ENCODE measurements at regions not wholly inside any gene's neighbourhood (a gene's known extent, or its start where the extent isn't known, plus 50 kb on each side); places are given as distances from the start of the nearest gene placed in this dataset.

DNA sequence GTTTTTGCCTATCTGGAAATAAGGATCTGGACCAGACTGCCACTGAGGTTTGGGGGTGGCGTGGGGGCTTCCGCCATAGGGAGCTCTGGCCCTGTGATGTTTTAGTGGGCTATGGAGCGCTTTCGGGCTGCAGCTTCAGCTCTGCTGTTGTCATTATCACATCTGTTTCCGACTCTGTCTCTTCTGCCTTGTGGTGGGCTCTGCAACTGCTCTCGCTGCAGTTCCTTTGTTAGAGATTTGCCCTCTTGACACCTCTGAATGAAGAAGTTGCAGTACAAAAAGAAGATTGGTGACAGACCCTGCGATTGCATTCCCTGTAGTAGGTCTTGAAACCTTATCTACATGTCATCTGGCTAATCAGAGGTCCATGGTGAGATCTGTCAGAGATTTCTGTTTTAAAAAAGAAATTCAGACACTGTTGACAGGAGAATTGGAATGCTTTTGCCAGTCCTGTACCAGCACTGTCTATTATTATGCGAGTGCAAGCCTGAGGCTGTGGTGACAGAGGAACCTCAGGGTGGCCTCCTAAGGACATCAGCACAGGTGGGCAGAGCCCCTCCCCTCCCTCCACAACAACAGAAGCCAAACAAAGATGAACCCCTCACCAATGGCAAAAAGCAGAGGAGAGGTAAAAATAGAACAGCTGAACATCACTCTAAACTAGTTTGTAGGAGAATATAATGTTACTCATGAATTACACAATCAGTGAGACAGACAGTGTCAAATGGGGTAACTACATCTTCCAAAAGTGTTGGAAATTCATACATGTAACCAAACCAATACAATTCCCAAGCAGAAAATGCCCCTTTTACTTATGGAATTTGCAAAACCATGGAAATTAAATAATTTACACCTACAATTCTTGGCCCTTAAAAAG lies 63.5 kb upstream of the DEFB112 start:
- H3K27ac Mint-ChIP-seq = no peak overlapping the region
- intact Hi-C loops (cut with micrococcal nuclease) = no loop called here
- H3K79me2 ChIP-seq (ENCODE audit: insufficient read depth, low read length) = no peaks in the 10 kb centered on the region

DNA sequence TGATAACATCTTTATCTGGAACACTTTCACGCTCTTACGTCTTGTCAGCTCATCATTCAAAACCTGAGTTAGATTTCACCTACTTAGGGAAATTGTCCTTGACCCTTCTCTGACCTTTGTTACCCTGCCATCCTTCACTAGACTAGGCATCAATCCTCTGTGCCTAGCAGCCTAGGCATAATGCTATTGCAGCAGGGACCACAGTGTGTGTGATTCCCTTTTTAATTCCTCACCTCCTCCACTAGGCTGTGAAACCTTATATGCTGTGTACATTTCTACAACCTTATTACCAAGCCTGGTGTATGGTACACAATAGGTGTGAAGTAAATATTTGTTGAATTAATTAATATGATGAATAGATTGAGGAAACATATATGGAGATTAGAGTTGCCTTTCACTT lies 66.7 kb upstream of the DEFB112 start:
- Histone ChIP-seq H3K27me3 (ENCODE audit: control insufficient read depth in 2 of 2, insufficient read depth in 2 of 2, low read length in 2 of 2) (no peaks in the 10 kb centered on the region), H4K20me1 (ENCODE audit: insufficient read depth, low read length) (no peaks in the 10 kb centered on the region), H3K9me3 (replicated peaks in 1 of 2; ENCODE audit: control insufficient read depth in 1 of 2, insufficient read depth in 1 of 2, low read length in 2 of 2) (no peaks in the 10 kb centered on the region), H3K36me3 (replicated peaks in 1 of 2; ENCODE audit: control insufficient read depth in 1 of 2, insufficient read depth in 2 of 2, low read length in 2 of 2) (no peaks in the 10 kb centered on the region), H3K79me2 (ENCODE audit: insufficient read depth, low read length) (no peaks in the 10 kb centered on the region), H2AFZ (ENCODE audit: insufficient read depth, low read depth, low read length, poor library complexity, severe bottlenecking) (no peak overlapping the region), H3K4me3 (replicated peaks in 1 of 3; ENCODE audit: low read depth in 2 of 3, low read length in 3 of 3) (no peak overlapping the region), H3K4me2 (replicated peaks; ENCODE audit: extremely low read depth, low read length, poor library complexity, severe bottlenecking) (no peak overlapping the region), H3K27ac (ENCODE audit: low read depth in 1 of 2, low read length in 2 of 2) (no peak overlapping the region), H3K9ac (ENCODE audit: insufficient read depth, low read length, poor library complexity, severe bottlenecking) (no peak overlapping the region), H3K4me1 (ENCODE audit: control insufficient read depth in 1 of 2, insufficient read depth in 2 of 2, low read length in 2 of 2) (no peaks in the 10 kb centered on the region)
- no peak overlapping the region for H3K4me3 Mint-ChIP-seq
- 74% methylated on average over 2 of the region's 2 CpGs for WGBS (ENCODE audit: insufficient coverage)
- TF ChIP-seq, protein P1, sequence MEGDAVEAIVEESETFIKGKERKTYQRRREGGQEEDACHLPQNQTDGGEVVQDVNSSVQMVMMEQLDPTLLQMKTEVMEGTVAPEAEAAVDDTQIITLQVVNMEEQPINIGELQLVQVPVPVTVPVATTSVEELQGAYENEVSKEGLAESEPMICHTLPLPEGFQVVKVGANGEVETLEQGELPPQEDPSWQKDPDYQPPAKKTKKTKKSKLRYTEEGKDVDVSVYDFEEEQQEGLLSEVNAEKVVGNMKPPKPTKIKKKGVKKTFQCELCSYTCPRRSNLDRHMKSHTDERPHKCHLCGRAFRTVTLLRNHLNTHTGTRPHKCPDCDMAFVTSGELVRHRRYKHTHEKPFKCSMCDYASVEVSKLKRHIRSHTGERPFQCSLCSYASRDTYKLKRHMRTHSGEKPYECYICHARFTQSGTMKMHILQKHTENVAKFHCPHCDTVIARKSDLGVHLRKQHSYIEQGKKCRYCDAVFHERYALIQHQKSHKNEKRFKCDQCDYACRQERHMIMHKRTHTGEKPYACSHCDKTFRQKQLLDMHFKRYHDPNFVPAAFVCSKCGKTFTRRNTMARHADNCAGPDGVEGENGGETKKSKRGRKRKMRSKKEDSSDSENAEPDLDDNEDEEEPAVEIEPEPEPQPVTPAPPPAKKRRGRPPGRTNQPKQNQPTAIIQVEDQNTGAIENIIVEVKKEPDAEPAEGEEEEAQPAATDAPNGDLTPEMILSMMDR (IDR thresholded peaks at IDR 0.05) = no peak
- no peak for DNase-seq
- H3K9me3 Mint-ChIP-seq = no peaks in the 10 kb centered on the region
- intact Hi-C loops (cut with micrococcal nuclease) = no loop called here
- no peaks in the 10 kb centered on the region for H3K36me3 Mint-ChIP-seq
- peaks cover 0 to 3% (median 2%) of the 10 kb centered on the region in 3 donors for H3K27me3 Mint-ChIP-seq (ENCODE audit: low read depth in 3 of 3)
- H3K4me1 Mint-ChIP-seq = no peaks in the 10 kb centered on the region
- H3K27ac Mint-ChIP-seq = no peak overlapping the region

More for the DNA sequence above, 63.5 kb upstream of the DEFB112 start:
- TF ChIP-seq, protein P1 (IDR thresholded peaks at IDR 0.05) = no peak
- H3K4me3 Mint-ChIP-seq = no peak overlapping the region
- Histone ChIP-seq H3K4me2 (replicated peaks; ENCODE audit: extremely low read depth, low read length, poor library complexity, severe bottlenecking) (no peak overlapping the region), H3K36me3 (replicated peaks in 1 of 2; ENCODE audit: control insufficient read depth in 1 of 2, insufficient read depth in 2 of 2, low read length in 2 of 2) (no peaks in the 10 kb centered on the region), H3K9me3 (replicated peaks in 1 of 2; ENCODE audit: control insufficient read depth in 1 of 2, insufficient read depth in 1 of 2, low read length in 2 of 2) (no peaks in the 10 kb centered on the region), H4K20me1 (ENCODE audit: insufficient read depth, low read length) (no peaks in the 10 kb centered on the region), H3K4me1 (ENCODE audit: control insufficient read depth in 1 of 2, insufficient read depth in 2 of 2, low read length in 2 of 2) (no peaks in the 10 kb centered on the region), H3K9ac (ENCODE audit: insufficient read depth, low read length, poor library complexity, severe bottlenecking) (no peak overlapping the region), H3K27ac (ENCODE audit: low read depth in 1 of 2, low read length in 2 of 2) (no peak overlapping the region), H3K4me3 (replicated peaks in 1 of 3; ENCODE audit: low read depth in 2 of 3, low read length in 3 of 3) (no peak overlapping the region), H3K27me3 (ENCODE audit: control insufficient read depth in 2 of 2, insufficient read depth in 2 of 2, low read length in 2 of 2) (no peaks in the 10 kb centered on the region), H2AFZ (ENCODE audit: insufficient read depth, low read depth, low read length, poor library complexity, severe bottlenecking) (no peak overlapping the region)
- peaks cover 0 to 1% (median 0%) of the 10 kb centered on the region in 3 donors for H3K27me3 Mint-ChIP-seq (ENCODE audit: low read depth in 3 of 3)
- no peaks in the 10 kb centered on the region for H3K36me3 Mint-ChIP-seq
- H3K4me1 Mint-ChIP-seq = no peaks in the 10 kb centered on the region
- no peak for DNase-seq
- no peaks in the 10 kb centered on the region for H3K9me3 Mint-ChIP-seq
- 59% methylated on average over 7 of the region's 8 CpGs for WGBS (ENCODE audit: insufficient coverage)
